Suprapubic skin (tissue), 4 donors: ENCODE measurements at regions not wholly inside any gene's neighbourhood (a gene's known extent, or its start where the extent isn't known, plus 50 kb on each side); places are given as distances from the start of the nearest gene placed in this dataset.

Source experiments
- DNase-seq, 2 donors: peaks; one replicate each; pipeline ENCODE4 v3.0.0-alpha.2; 2019; ENCODE audit warnings: low spot score in 2 of 2
- H3K27ac ChIP-seq: fragments of 200-600 bp; sonication (generic); one replicate; pipeline ENCODE4 v1.5.1; 2019
- H3K27me3 ChIP-seq: fragments of 200-600 bp; sonication (generic); one replicate; pipeline ENCODE4 v1.5.1; 2019
- H3K36me3 ChIP-seq: fragments of 200-600 bp; sonication (generic); one replicate; pipeline ENCODE4 v1.5.1; 2019
- H3K4me1 ChIP-seq: fragments of 200-600 bp; sonication (generic); one replicate; pipeline ENCODE4 v1.5.1; 2019
- H3K4me3 ChIP-seq: fragments of 200-600 bp; sonication (generic); one replicate; pipeline ENCODE4 v1.5.1; 2019; ENCODE audit warnings: mild to moderate bottlenecking
- H3K9me3 ChIP-seq: fragments of 200-600 bp; sonication (generic); one replicate; pipeline ENCODE4 v1.5.1; 2019
- EP300 ChIP-seq: sonication (generic); formaldehyde crosslinking; IDR thresholded peaks from one replicate; pipeline ENCODE4 v1.6.1; 2017; ENCODE audit warnings: antibody characterized with exemption
- POLR2A ChIP-seq, 2 donors: fragments of 450-650 bp; IDR thresholded peaks; one replicate each; pipeline ENCODE4 v1.6.1; 2017; ENCODE audit warnings: antibody characterized with exemption in 2 of 2, mild to moderate bottlenecking in 2 of 2, moderate library complexity in 2 of 2
- POLR2AphosphoS5 ChIP-seq, 3 donors: sonication (generic); formaldehyde crosslinking; IDR thresholded peaks; one replicate each; pipeline ENCODE4 v1.6.1; 2017; ENCODE audit warnings: antibody characterized with exemption in 3 of 3
- WGBS: methylation state at CpG from one replicate; pipeline ENCODE4 v1.1.5; 2018; 5-methylcytosine and 5-hydroxymethylcytosine counted together
- TF ChIP-seq, protein P1 (sequence below), 2 donors: fragments of 200-600 bp in 1 of 2; fragments of 450-650 bp in 1 of 2; sonication (generic) in 1 of 2; IDR thresholded peaks; one replicate each; pipeline ENCODE4 v1.5.1; 2016 to 2019; ENCODE audit warnings: antibody characterized with exemption in 2 of 2, mild to moderate bottlenecking in 1 of 2, moderate library complexity in 1 of 2

DNA sequence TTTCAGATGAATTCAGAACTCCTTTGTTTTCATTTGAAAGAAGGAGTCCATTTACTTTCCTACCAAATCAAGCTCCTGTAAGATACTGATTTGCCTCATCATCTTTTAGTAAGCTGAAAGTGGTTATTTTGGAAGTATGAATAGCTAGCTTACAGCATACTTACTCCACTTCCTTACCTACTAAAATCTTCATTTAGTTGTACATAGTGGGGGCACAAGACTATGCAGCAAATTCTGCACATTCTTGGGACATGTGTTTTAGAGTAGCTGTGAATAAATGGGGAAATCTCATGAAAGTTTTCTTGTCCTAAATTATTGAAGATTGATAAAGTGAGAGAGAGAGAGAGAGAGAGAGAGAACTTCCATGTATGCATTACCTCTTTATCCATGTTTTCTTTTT lies 256.3 kb downstream of the OGFRL1 start:
- Histone ChIP-seq H3K4me3 (no peak overlapping the region), H3K4me1 (no peaks in the 10 kb centered on the region), H3K27me3 (no peaks in the 10 kb centered on the region), H3K36me3 (no peaks in the 10 kb centered on the region), H3K9me3 (no peaks in the 10 kb centered on the region), H3K27ac (no peak overlapping the region)
- DNase-seq, result no peak
- TF ChIP-seq POLR2AphosphoS5 (IDR thresholded peaks at IDR 0.05), result no peak
- no peak for TF ChIP-seq EP300
- TF ChIP-seq POLR2A (IDR thresholded peaks at IDR 0.05), result no peak
- TF ChIP-seq, protein P1, sequence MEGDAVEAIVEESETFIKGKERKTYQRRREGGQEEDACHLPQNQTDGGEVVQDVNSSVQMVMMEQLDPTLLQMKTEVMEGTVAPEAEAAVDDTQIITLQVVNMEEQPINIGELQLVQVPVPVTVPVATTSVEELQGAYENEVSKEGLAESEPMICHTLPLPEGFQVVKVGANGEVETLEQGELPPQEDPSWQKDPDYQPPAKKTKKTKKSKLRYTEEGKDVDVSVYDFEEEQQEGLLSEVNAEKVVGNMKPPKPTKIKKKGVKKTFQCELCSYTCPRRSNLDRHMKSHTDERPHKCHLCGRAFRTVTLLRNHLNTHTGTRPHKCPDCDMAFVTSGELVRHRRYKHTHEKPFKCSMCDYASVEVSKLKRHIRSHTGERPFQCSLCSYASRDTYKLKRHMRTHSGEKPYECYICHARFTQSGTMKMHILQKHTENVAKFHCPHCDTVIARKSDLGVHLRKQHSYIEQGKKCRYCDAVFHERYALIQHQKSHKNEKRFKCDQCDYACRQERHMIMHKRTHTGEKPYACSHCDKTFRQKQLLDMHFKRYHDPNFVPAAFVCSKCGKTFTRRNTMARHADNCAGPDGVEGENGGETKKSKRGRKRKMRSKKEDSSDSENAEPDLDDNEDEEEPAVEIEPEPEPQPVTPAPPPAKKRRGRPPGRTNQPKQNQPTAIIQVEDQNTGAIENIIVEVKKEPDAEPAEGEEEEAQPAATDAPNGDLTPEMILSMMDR (IDR thresholded peaks at IDR 0.05), result no peak

DNA sequence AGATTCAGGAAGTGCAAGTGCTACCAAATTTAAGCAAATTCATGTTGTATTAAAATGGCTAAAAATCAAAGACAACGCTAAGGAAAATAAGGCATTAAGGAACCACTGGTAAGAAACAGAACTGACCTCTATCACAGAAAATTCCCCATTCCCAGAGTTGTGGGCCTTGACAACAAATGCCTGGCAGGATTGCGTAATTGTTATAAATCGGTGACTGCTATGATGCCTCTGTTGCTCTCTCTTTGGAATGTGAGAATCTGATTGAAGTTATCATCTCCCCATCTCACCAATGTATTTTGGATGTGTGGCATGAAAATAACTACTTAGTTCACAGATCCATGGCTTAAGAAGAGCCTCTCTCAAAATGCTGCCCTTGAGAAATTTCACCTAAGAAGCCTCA lies 257.3 kb downstream of the OGFRL1 start:
- TF ChIP-seq, protein P1 (IDR thresholded peaks at IDR 0.05), result no peak
- no peak for TF ChIP-seq POLR2AphosphoS5 (IDR thresholded peaks at IDR 0.05)
- TF ChIP-seq POLR2A (IDR thresholded peaks at IDR 0.05), result no peak
- no peak for TF ChIP-seq EP300
- 85% methylated on average over 3 of the region's 3 CpGs for WGBS

DNA sequence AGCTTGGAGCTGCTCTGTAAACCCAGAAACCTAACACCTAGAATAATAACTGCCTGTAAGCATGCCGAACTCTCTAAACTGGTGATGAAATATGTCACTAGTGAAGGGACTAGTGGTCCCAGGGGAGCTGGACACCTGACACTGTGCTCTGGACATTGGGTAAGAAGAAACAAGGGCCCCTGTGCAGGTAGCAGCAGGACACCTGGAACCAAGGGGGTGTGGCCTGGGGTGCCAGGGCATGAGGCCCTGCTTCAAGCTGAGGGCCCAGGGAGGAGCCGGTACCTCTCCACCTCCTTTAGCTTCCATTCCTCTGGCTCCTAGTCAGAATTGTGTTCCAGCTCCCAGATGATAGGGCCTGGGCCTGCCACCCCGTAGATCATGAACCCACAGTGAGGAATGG lies 263.2 kb downstream of the OGFRL1 start:
- Histone ChIP-seq H3K4me1 (no peaks in the 10 kb centered on the region), H3K4me3 (no peak overlapping the region), H3K9me3 (peaks cover 5% of the 10 kb centered on the region), H3K27ac (no peak overlapping the region), H3K27me3 (no peaks in the 10 kb centered on the region), H3K36me3 (no peaks in the 10 kb centered on the region)
- no peak for TF ChIP-seq POLR2AphosphoS5 (IDR thresholded peaks at IDR 0.05)
- no peak for TF ChIP-seq EP300
- TF ChIP-seq, protein P1 (IDR thresholded peaks at IDR 0.05), result no peak
- no peak for TF ChIP-seq POLR2A (IDR thresholded peaks at IDR 0.05)
- no peak for DNase-seq
- 98% methylated on average over 3 of the region's 3 CpGs for WGBS

More for the DNA sequence above, 257.3 kb downstream of the OGFRL1 start:
- H3K27ac ChIP-seq, result no peak overlapping the region
- H3K4me1 ChIP-seq, result no peaks in the 10 kb centered on the region
- no peak for DNase-seq
- H3K36me3 ChIP-seq, result no peaks in the 10 kb centered on the region
- H3K9me3 ChIP-seq, result no peaks in the 10 kb centered on the region
- no peaks in the 10 kb centered on the region for H3K27me3 ChIP-seq
- H3K4me3 ChIP-seq, result no peak overlapping the region

DNA sequence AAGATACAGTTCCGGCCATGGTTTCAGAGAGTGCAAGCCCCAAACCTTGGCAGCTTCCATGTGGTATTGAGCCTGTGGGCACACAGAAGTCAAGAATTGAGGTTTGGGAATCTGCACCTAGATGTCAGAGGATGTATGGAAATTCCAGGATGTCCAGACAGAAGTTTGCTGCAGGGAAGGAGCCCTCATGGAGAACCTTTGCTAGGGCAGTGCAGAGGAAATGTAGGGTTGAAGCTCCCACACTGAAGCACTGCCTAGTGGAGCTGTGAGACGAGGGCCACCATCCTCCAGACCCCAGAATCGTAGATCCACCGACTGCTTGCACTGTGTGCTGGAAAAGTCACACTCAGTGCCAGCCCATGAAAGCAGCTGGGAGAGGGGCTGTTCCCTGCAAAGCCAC lies 267.5 kb downstream of the OGFRL1 start:
- H3K27me3 ChIP-seq, result no peaks in the 10 kb centered on the region
- 71% methylated on average over 4 of the region's 4 CpGs for WGBS

DNA sequence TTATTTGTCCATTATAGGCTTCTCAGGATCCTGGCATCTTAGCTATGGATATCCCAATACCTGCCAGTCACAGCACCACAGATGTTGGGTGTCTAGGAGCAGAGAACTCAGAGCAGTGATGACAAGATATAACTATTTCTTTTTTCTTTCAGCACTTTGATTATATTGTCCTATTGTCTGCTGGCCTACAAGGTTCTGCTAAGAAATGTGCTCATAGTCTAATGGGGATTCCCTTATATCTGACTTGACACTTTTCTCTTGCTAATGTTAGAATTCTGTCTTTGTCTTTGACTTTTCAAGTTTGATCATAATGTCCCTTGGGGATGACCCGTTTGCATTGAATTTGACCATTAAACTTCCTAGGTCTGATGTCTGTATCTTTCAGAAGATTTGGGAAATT lies 270.4 kb downstream of the OGFRL1 start:
- DNase-seq, result no peak
- H3K4me1 ChIP-seq, result no peaks in the 10 kb centered on the region
- no peak overlapping the region for H3K27ac ChIP-seq
- WGBS, result 95% methylated on average over 1 of the region's 1 CpG
- peaks cover 12% of the 10 kb centered on the region for H3K9me3 ChIP-seq
- no peaks in the 10 kb centered on the region for H3K36me3 ChIP-seq
- TF ChIP-seq POLR2A (IDR thresholded peaks at IDR 0.05), result no peak
- no peak for TF ChIP-seq EP300
- no peak for TF ChIP-seq POLR2AphosphoS5 (IDR thresholded peaks at IDR 0.05)
- H3K4me3 ChIP-seq, result no peak overlapping the region
- no peaks in the 10 kb centered on the region for H3K27me3 ChIP-seq

More for the DNA sequence above, 267.5 kb downstream of the OGFRL1 start:
- Histone ChIP-seq H3K4me3 (no peak overlapping the region), H3K36me3 (no peaks in the 10 kb centered on the region), H3K9me3 (peaks cover 12% of the 10 kb centered on the region), H3K4me1 (no peaks in the 10 kb centered on the region), H3K27ac (no peak overlapping the region)
- no peak for DNase-seq
- TF ChIP-seq POLR2A (IDR thresholded peaks at IDR 0.05) (no peak), EP300 (no peak), POLR2AphosphoS5 (IDR thresholded peaks at IDR 0.05) (no peak)
- TF ChIP-seq, protein P1 (IDR thresholded peaks at IDR 0.05), result no peak

DNA sequence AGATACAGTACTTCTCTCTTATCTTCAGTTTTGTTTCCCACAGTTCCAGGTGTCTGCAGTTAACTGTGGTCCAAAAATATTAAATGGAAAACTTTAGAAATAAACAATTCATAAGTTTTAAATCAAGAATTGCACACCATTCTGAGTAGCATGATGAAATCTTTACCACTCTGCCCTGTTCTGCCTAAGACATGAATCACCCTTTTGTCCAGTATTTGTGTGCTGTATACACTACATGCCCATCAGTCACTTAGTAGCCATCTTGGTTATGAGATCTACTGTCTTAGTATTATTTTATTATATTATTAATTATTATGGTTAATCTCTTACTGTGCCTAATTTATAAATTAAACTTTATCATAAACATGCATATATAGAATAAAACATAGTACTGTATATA lies 279.0 kb downstream of the OGFRL1 start:
- H3K4me3 ChIP-seq, result no peak overlapping the region
- no peaks in the 10 kb centered on the region for H3K4me1 ChIP-seq
- TF ChIP-seq POLR2A (IDR thresholded peaks at IDR 0.05), result no peak
- no peak for TF ChIP-seq POLR2AphosphoS5 (IDR thresholded peaks at IDR 0.05)
- TF ChIP-seq, protein P1 (IDR thresholded peaks at IDR 0.05), result no peak
- no peak for TF ChIP-seq EP300
- no peaks in the 10 kb centered on the region for H3K27me3 ChIP-seq
- no peaks in the 10 kb centered on the region for H3K36me3 ChIP-seq
- no peaks in the 10 kb centered on the region for H3K9me3 ChIP-seq
- DNase-seq, result no peak
- no peak overlapping the region for H3K27ac ChIP-seq
